A549 (cell line): ENCODE measurements at regions not wholly inside any gene's neighbourhood (a gene's known extent, or its start where the extent isn't known, plus 50 kb on each side); places are given as distances from the start of the nearest gene placed in this dataset.

Experiments
- ATAC-seq, 2 experiments: fragments of 200-7000 bp in 1 of 2; fragments of >200 bp in 1 of 2; cut with Nextera tagmentation in 1 of 2; cut with Tn5 transposase in 1 of 2; 3 replicates each; pipeline versions ENCODE4 v1.8.0 to v1.9.1; 2018 to 2020; ENCODE audit warnings: mild to moderate bottlenecking in 1 of 2, moderate library complexity in 1 of 2
- CTCF ChIA-PET: fragments of 300-600 bp; sonication (Branson Sonifier 250); formaldehyde crosslinking; extraction: SDS; loops from one replicate; lab custom pipeline; 2021; ENCODE audit warnings: antibody characterized with exemption, inconsistent platforms; lab: Yijun Ruan, JAX
- POLR2A ChIA-PET: fragments of 350-600 bp; formaldehyde crosslinking; extraction: SDS; loops from one replicate; lab custom pipeline; 2021; ENCODE audit warnings: antibody characterized with exemption, inconsistent platforms; lab: Yijun Ruan, JAX
- DNase-seq, 2 experiments: peaks; one replicate each; pipeline versions ENCODE4 v3.0.0 to v3.0.0-alpha.2; 2011 to 2016; ENCODE audit warnings: low read depth in 1 of 2, low spot score in 1 of 2
- FAIRE-seq: peaks from 2 replicates; lab custom pipeline; 2011; peaks lifted over from hg19 to GRCh38; lab: Jason Lieb, UNC
- H3K27ac ChIP-seq, 2 experiments: fragments of >200 bp; sonication (Bioruptor Twin); formaldehyde crosslinking; 3 replicates each; pipeline ENCODE4 v1.5.1; 2016 to 2017
- H3K4me1 ChIP-seq: fragments of >200 bp; sonication (Bioruptor Twin); formaldehyde crosslinking; 3 replicates; pipeline ENCODE4 v1.6.1; 2016
- H3K4me2 ChIP-seq: fragments of >200 bp; sonication (Bioruptor Twin); formaldehyde crosslinking; 3 replicates; pipeline ENCODE4 v1.6.1; 2016
- H3K4me3 ChIP-seq: fragments of >200 bp; sonication (Bioruptor Twin); formaldehyde crosslinking; 3 replicates; pipeline ENCODE4 v1.5.1; 2016
- H3K9me3 ChIP-seq: fragments of >200 bp; sonication (Bioruptor Twin); formaldehyde crosslinking; 3 replicates; pipeline ENCODE4 v1.6.1; 2016
- CHD2 ChIP-seq: fragments of 150-350 bp; IDR thresholded peaks from 2 replicates; pipeline ENCODE4 v1.6.1; 2014; ENCODE audit warnings: low read length; ENCODE audit not compliant: partially characterized antibody
- CHD4 ChIP-seq: fragments of 200-600 bp; sonication (generic); IDR thresholded peaks from 2 replicates; pipeline ENCODE4 v1.6.1; 2016; ENCODE audit warnings: antibody characterized with exemption, mild to moderate bottlenecking, borderline replicate concordance
- EHMT2 ChIP-seq: fragments of 200-600 bp; sonication (generic); IDR thresholded peaks from 2 replicates; pipeline ENCODE4 v1.6.1; 2016; ENCODE audit warnings: antibody characterized with exemption, low read depth, mild to moderate bottlenecking, moderate library complexity
- GATA3 ChIP-seq: IDR thresholded peaks from 2 replicates; pipeline ENCODE4 v1.6.1; 2012; ENCODE audit warnings: borderline replicate concordance
- HOXB5 ChIP-seq: fragments of 250-450 bp; sonication (Bioruptor Pico); IDR thresholded peaks from 2 replicates; pipeline ENCODE4 v1.5.0; 2020; ENCODE audit warnings: mild to moderate bottlenecking, moderate library complexity
- KDM1A ChIP-seq: fragments of 200-600 bp; sonication (generic); IDR thresholded peaks from 2 replicates; pipeline ENCODE4 v1.6.1; 2016; ENCODE audit warnings: low read depth, mild to moderate bottlenecking
- MAZ ChIP-seq: fragments of 150-350 bp; IDR thresholded peaks from 2 replicates; pipeline ENCODE4 v1.6.1; 2014; ENCODE audit warnings: antibody characterized with exemption, low read depth, low read length, borderline replicate concordance
- NFE2L2 ChIP-seq: fragments of 150-350 bp; conservative IDR thresholded peaks from 2 replicates; pipeline ENCODE4 v1.6.1; 2014; ENCODE audit warnings: low read length
- NPAS2 ChIP-seq: fragments of 250-450 bp; sonication (Bioruptor Pico); IDR thresholded peaks from 2 replicates; pipeline ENCODE4 v1.8.0; 2022; ENCODE audit warnings: mild to moderate bottlenecking, moderate library complexity, borderline replicate concordance
- RARB ChIP-seq: fragments of 250-450 bp; sonication (Bioruptor Pico); IDR thresholded peaks from 2 replicates; pipeline ENCODE4 v1.8.0; 2021; ENCODE audit warnings: mild to moderate bottlenecking, moderate library complexity
- RCOR1 ChIP-seq: fragments of 150-350 bp; IDR thresholded peaks from 2 replicates; pipeline ENCODE4 v1.6.1; 2014; ENCODE audit warnings: antibody characterized with exemption, low read length, low read depth
- SREBF2 ChIP-seq: fragments of 450-650 bp; IDR thresholded peaks from 2 replicates; pipeline ENCODE4 v1.6.1; 2014; ENCODE audit warnings: mild to moderate bottlenecking, moderate library complexity
- TP53 ChIP-seq: fragments of 250-450 bp; sonication (Bioruptor Pico); IDR thresholded peaks from 2 replicates; pipeline ENCODE4 v1.5.0; 2021; ENCODE audit warnings: mild to moderate bottlenecking, moderate library complexity
- ZFP36 ChIP-seq: fragments of 450-650 bp; IDR thresholded peaks from 2 replicates; pipeline ENCODE4 v1.6.1; 2014; ENCODE audit warnings: borderline replicate concordance; ENCODE audit not compliant: partially characterized antibody
- ZSCAN20 ChIP-seq: fragments of 250-450 bp; sonication (Bioruptor Pico); IDR thresholded peaks from 2 replicates; pipeline ENCODE4 v1.8.0; 2022; ENCODE audit warnings: mild to moderate bottlenecking, moderate library complexity
- WGBS: methylation state at CpG from one replicate; pipeline ENCODE4 v1.1.6; 2017; ENCODE audit errors: missing lambda C conversion rate; 5-methylcytosine and 5-hydroxymethylcytosine counted together
- TF ChIP-seq, protein P1 (sequence below): fragments of >200 bp; sonication (Bioruptor Twin); formaldehyde crosslinking; IDR thresholded peaks from 2 replicates; pipeline ENCODE4 v1.6.1; 2016
- TF ChIP-seq, protein P2 (sequence below): IDR thresholded peaks from 2 replicates; pipeline ENCODE4 v1.6.1; 2012; ENCODE audit warnings: low read depth, borderline replicate concordance
- TF ChIP-seq, protein P3 (sequence below): fragments of 150-350 bp; IDR thresholded peaks from 2 replicates; pipeline ENCODE4 v1.6.1; 2014; ENCODE audit warnings: low read depth, mild to moderate bottlenecking, low read length

DNA sequence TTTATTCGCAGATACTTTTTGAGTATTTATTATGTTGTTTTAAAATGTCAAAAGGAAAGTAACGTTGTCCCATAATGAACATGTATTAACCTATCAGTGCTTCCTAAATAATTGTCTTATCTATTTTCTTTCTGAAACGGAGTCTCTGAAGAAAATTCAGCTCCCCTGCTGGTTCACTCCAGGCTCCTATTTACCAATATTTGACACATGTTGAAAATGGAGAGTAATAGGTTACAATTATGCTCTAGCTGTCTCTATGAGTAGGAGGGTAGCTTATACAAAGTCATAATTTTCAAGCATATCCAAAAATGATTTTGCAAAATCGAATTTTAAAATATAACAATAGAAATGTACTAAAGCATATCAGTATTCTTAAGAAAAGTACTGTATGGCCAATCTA, 844.1 kb downstream of the CDH18 start:
- no peak for DNase-seq
- 9% methylated on average over 4 of the region's 4 CpGs for WGBS
- H3K4me2 ChIP-seq: no peak overlapping the region
- no peak for FAIRE-seq
- TF ChIP-seq CHD2 (no peak), NPAS2 (CRISPR knock-in tag) (no peak), HOXB5 (no peak), TP53 (no peak), EHMT2 (no peak), NFE2L2 (no peak), MAZ (no peak), GATA3 (no peak), ZFP36 (no peak)
- no peak for ATAC-seq
- H3K9me3 ChIP-seq: no peaks in the 10 kb centered on the region
- H3K4me3 ChIP-seq: no peak overlapping the region
- POLR2A ChIA-PET: no interaction called here
- CTCF ChIA-PET: no interaction called here
- no peak overlapping the region for H3K27ac ChIP-seq
- no peaks in the 10 kb centered on the region for H3K4me1 ChIP-seq

GRCh38 chr5:19169426-19169825, 818.6 kb downstream of the CDH18 start:
- ATAC-seq: no peak
- no peak overlapping the region for H3K27ac ChIP-seq
- no peaks in the 10 kb centered on the region for H3K9me3 ChIP-seq
- H3K4me2 ChIP-seq: no peak overlapping the region
- CTCF ChIA-PET: no interaction called here
- TF ChIP-seq, protein P1, sequence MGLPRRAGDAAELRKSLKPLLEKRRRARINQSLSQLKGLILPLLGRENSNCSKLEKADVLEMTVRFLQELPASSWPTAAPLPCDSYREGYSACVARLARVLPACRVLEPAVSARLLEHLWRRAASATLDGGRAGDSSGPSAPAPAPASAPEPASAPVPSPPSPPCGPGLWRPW: no peak
- TF ChIP-seq CHD4 (no peak), RCOR1 (no peak)
- DNase-seq: no peak
- POLR2A ChIA-PET: no interaction called here
- no peaks in the 10 kb centered on the region for H3K4me1 ChIP-seq
- H3K4me3 ChIP-seq: no peak overlapping the region
- FAIRE-seq: no peak

DNA sequence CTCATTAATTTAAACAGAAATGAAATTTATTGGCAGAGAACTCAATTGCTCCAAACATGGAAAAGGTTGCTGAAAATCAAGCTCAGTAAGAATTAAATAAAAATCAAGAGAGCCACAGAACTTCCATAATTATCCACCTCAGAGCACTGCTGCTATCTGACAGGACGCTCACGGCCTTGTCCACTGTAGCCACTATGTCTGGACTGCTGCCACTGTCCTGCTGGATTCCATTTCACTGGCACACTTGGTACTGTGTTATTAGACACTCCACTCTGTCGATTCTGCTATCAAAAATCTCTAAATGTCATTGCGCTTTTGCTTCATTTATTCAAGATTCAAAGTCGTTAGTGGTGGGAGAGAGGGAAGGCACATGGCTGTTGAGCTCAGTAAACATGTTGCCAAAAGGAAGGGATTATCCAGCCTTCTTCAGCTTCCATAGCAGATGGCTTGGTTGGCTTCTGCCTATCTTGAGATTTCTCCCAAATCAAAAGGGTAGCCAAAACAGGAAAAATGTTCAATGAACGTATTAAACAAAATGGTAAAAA, 815.0 kb downstream of the CDH18 start:
- Histone ChIP-seq H3K4me2 (no peak overlapping the region), H3K4me3 (no peak overlapping the region), H3K4me1 (no peaks in the 10 kb centered on the region), H3K27ac (no peak overlapping the region), H3K9me3 (no peaks in the 10 kb centered on the region)
- FAIRE-seq (no peak), DNase-seq (no peak), ATAC-seq (no peak)
- ChIA-PET POLR2A (no interaction called here), CTCF (interaction anchor here (0.6 kb wide), 1 partner anchor 1382 kb away, joined by 3 read pairs; no protein-coding TSS in a partner anchor)
- 22% methylated on average over 6 of the region's 6 CpGs for WGBS
- TF ChIP-seq, protein P2, sequence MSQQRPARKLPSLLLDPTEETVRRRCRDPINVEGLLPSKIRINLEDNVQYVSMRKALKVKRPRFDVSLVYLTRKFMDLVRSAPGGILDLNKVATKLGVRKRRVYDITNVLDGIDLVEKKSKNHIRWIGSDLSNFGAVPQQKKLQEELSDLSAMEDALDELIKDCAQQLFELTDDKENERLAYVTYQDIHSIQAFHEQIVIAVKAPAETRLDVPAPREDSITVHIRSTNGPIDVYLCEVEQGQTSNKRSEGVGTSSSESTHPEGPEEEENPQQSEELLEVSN: no peak
- TF ChIP-seq ZSCAN20 (CRISPR knock-in tag) (no peak), KDM1A (no peak), RARB (no peak), GATA3 (no peak), SREBF2 (no peak)
- TF ChIP-seq, protein P1: no peak
- TF ChIP-seq, protein P3, sequence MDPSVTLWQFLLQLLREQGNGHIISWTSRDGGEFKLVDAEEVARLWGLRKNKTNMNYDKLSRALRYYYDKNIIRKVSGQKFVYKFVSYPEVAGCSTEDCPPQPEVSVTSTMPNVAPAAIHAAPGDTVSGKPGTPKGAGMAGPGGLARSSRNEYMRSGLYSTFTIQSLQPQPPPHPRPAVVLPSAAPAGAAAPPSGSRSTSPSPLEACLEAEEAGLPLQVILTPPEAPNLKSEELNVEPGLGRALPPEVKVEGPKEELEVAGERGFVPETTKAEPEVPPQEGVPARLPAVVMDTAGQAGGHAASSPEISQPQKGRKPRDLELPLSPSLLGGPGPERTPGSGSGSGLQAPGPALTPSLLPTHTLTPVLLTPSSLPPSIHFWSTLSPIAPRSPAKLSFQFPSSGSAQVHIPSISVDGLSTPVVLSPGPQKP: no peak
